Left ventricle myocardium inferior (tissue), 1 donor: ENCODE measurements at regions not wholly inside any gene's neighbourhood (a gene's known extent, or its start where the extent isn't known, plus 50 kb on each side); places are given as distances from the start of the nearest gene placed in this dataset.

ENCODE experiments used
- DNase-seq: peaks from one replicate; pipeline ENCODE4 v3.0.0-alpha.2; 2020
- H3K27ac ChIP-seq: fragments of 200-600 bp; replicated peaks from 2 replicates; pipeline ENCODE4 v1.8.0; 2021
- H3K27me3 ChIP-seq: fragments of 200-600 bp; 2 replicates; pipeline ENCODE4 v1.8.0; 2021; ENCODE audit warnings: low read depth
- H3K36me3 ChIP-seq: fragments of 200-600 bp; 2 replicates; pipeline ENCODE4 v1.8.0; 2021
- H3K4me1 ChIP-seq: fragments of 200-600 bp; 2 replicates; pipeline ENCODE4 v1.8.0; 2021
- H3K4me3 ChIP-seq: fragments of 200-600 bp; 2 replicates; pipeline ENCODE4 v1.8.0; 2021; ENCODE audit warnings: mild to moderate bottlenecking, moderate library complexity
- H3K9me3 ChIP-seq: fragments of 200-600 bp; replicated peaks from 2 replicates; pipeline ENCODE4 v1.8.0; 2021
- intact Hi-C: fragments of 100-400 bp; cut with micrococcal nuclease; formaldehyde crosslinking; loops from one replicate; pipeline ENCODE4 v1.11.0; 2022
- TF ChIP-seq, protein P1 (sequence below): fragments of 200-600 bp; IDR thresholded peaks from 2 replicates; pipeline ENCODE4 v1.8.0; 2021; ENCODE audit warnings: antibody characterized with exemption, mild to moderate bottlenecking, borderline replicate concordance
- donor health status: DM: no; HTN: yes; CAD: no; lungs with severe emphysema.

DNA sequence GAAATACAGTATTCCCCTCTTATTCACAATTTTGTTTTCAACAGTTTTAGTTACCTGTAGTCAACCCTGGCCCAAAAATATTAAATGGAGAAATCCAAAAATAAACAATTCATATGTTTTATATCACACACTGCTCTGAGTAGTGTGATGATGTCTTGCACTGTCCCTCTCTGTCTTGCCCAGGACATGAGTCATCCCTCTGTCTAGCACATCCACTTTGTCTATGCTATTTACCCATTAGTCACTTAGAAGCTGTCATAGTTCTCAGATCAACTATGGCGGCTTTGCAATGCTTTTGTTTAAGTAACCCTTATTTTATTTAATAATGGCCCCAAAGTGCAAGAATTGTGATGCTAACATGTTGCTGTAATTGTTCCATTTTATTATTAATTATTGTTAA, 380.6 kb upstream of the REG3G start:
- no peaks in the 10 kb centered on the region for H3K9me3 ChIP-seq
- DNase-seq: no peak
- H3K4me1 ChIP-seq: no peaks in the 10 kb centered on the region
- intact Hi-C loops: no loop called here
- H3K27me3 ChIP-seq: no peaks in the 10 kb centered on the region
- no peaks in the 10 kb centered on the region for H3K36me3 ChIP-seq
- H3K4me3 ChIP-seq: no peak overlapping the region
- no peak overlapping the region for H3K27ac ChIP-seq
- TF ChIP-seq, protein P1, sequence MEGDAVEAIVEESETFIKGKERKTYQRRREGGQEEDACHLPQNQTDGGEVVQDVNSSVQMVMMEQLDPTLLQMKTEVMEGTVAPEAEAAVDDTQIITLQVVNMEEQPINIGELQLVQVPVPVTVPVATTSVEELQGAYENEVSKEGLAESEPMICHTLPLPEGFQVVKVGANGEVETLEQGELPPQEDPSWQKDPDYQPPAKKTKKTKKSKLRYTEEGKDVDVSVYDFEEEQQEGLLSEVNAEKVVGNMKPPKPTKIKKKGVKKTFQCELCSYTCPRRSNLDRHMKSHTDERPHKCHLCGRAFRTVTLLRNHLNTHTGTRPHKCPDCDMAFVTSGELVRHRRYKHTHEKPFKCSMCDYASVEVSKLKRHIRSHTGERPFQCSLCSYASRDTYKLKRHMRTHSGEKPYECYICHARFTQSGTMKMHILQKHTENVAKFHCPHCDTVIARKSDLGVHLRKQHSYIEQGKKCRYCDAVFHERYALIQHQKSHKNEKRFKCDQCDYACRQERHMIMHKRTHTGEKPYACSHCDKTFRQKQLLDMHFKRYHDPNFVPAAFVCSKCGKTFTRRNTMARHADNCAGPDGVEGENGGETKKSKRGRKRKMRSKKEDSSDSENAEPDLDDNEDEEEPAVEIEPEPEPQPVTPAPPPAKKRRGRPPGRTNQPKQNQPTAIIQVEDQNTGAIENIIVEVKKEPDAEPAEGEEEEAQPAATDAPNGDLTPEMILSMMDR: no peak

GRCh38 chr2:78646533-78647364, 378.8 kb upstream of the REG3G start:
- no peak overlapping the region for H3K4me3 ChIP-seq
- H3K27ac ChIP-seq: no peak overlapping the region
- H3K9me3 ChIP-seq: no peaks in the 10 kb centered on the region
- no peaks in the 10 kb centered on the region for H3K36me3 ChIP-seq
- DNase-seq: no peak
- H3K4me1 ChIP-seq: no peaks in the 10 kb centered on the region
- H3K27me3 ChIP-seq: no peaks in the 10 kb centered on the region
- TF ChIP-seq, protein P1: no peak
- intact Hi-C loops: no loop called here

DNA sequence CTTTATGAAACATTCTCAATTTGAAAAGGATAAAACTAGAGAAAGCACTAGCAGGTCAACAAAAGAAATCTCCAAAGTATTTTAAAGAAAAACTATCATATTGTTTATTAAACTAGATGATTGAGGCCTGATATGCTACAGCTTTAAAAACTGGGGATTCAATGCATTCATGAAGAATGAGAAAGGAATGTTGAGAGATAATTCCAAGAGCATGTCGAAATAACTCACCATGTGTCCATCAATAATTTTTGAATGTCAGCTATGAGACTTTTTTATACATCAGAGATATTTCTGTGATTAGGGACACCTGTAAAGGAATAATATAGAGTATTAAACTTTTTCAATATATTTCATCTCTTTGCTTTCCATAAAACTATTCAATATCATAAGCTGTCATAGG, 376.9 kb upstream of the REG3G start:
- DNase-seq: no peak
- TF ChIP-seq, protein P1: no peak
- Histone ChIP-seq H3K4me3 (no peak overlapping the region), H3K27ac (no peak overlapping the region), H3K9me3 (no peaks in the 10 kb centered on the region), H3K4me1 (no peaks in the 10 kb centered on the region), H3K36me3 (no peaks in the 10 kb centered on the region), H3K27me3 (no peaks in the 10 kb centered on the region)
- intact Hi-C loops: no loop called here

DNA sequence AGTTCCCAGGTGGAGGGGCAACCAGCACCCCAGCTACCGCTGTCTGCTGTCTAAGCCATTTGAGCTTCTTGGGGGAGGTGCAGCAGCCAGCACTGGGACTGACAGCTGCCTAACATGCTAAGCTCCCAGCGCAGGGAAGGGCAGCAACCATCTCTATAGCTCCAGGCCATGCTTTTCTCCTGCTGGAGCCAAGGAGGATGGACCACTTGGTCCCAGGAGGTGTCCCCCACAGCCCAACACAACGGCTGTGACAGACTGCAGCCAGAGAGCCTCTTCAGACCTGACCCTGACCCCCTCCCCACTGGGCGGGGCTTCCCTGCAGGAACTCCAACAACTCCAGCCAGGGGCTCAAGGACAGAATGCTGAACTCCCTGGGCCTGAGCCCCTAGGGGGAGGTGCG, 370.6 kb upstream of the REG3G start:
- H3K27ac ChIP-seq: no peak overlapping the region
- H3K27me3 ChIP-seq: no peaks in the 10 kb centered on the region
- no peaks in the 10 kb centered on the region for H3K4me1 ChIP-seq
- H3K9me3 ChIP-seq: peaks cover 53% of the 10 kb centered on the region
- H3K36me3 ChIP-seq: no peaks in the 10 kb centered on the region
- no peak overlapping the region for H3K4me3 ChIP-seq
- intact Hi-C loops: no loop called here
- no peak for DNase-seq
- TF ChIP-seq, protein P1: no peak

DNA sequence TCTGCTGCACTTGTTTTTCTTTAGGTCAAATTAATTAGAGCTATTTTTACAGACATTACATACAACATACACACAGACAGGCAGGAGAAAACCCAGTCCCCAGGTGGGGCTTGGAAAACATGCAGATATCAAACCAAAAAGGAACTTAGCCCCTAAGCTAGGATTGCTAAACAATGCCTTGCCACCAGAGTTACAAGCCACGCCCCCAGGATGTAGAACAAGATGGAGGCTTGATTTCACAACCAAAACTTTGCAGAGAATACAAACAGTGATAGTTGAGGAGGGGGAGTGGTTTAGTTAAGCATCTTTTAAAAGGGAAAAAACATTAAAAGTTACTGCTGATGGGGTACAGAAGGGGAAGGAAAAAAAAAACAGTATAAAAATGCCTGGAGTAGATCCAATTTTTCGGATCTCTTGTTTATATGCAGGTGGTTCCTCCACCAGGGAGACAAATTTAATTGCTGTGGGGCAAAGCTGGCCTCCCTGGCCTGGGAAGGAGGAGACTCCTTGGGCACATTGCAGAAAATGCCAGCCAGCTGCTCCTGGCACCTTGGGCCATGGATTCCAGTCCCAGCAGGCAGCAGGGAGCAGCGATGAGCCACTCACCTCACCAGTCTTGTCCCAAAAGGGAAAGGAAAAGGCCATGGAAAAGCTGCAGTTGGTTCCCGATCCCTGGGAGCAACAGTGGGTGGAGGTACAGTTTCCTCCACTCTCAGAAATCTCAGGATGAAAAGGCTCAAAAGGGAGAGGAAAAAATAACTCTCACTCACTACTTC, 348.4 kb upstream of the REG3G start:
- DNase-seq: no peak
- no peak overlapping the region for H3K4me3 ChIP-seq
- H3K27me3 ChIP-seq: no peaks in the 10 kb centered on the region
- no peaks in the 10 kb centered on the region for H3K36me3 ChIP-seq
- no peaks in the 10 kb centered on the region for H3K4me1 ChIP-seq
- intact Hi-C loops: no loop called here
- TF ChIP-seq, protein P1: no peak
- H3K27ac ChIP-seq: no peak overlapping the region
- peaks cover 5% of the 10 kb centered on the region for H3K9me3 ChIP-seq
